Endothelial cell of umbilical vein (primary cell): ENCODE measurements at regions not wholly inside any gene's neighbourhood (a gene's known extent, or its start where the extent isn't known, plus 50 kb on each side); places are given as distances from the start of the nearest gene placed in this dataset.

Source experiments
- BruUV-seq: library from RNA; stranded (reverse); fragments of 400-500 nt; replicated peaks from 2 replicates; lab custom pipeline; 2021; lab: Mats Ljungman, UMichigan
- CTCF ChIA-PET: fragments of 300-600, 350-600 bp; sonication (Branson Sonifier 250); formaldehyde crosslinking; loops from one replicate; lab custom pipeline; 2021; ENCODE audit warnings: antibody characterized with exemption, inconsistent platforms; lab: Charles Lee
- POLR2A ChIA-PET: fragments of 300-600, 350-600 bp; sonication (Branson Sonifier 250); formaldehyde crosslinking; loops from one replicate; lab custom pipeline; 2021; ENCODE audit warnings: antibody characterized with exemption, inconsistent platforms; lab: Charles Lee
- DNase-seq: peaks from one replicate; pipeline ENCODE4 v3.0.0-alpha.2; 2011; ENCODE audit warnings: low read depth, low spot score
- FAIRE-seq: peaks from 2 replicates; lab custom pipeline; 2011; peaks lifted over from hg19 to GRCh38; lab: Jason Lieb, UNC
- H2AFZ ChIP-seq: 2 replicates; pipeline ENCODE4 v1.6.0; 2012; ENCODE audit warnings: low read depth, low read length, control low read depth, inconsistent platforms
- H3K27ac ChIP-seq: 2 replicates; pipeline ENCODE4 v1.5.1; 2011; ENCODE audit warnings: low read depth, mild to moderate bottlenecking, control low read depth, low read length, moderate library complexity; ENCODE audit not compliant: insufficient read depth
- H3K27me3 ChIP-seq, 2 experiments: 2 replicates each; pipeline versions ENCODE4 v1.6.0 to v1.6.1; 2011; ENCODE audit warnings: low read length in 2 of 2, mixed read lengths in 1 of 2; ENCODE audit not compliant: control insufficient read depth in 2 of 2, insufficient read depth in 2 of 2
- H3K36me3 ChIP-seq, 2 experiments: 2 replicates in 1 of 2; 3 replicates in 1 of 2; pipeline ENCODE4 v1.5.1; 2011; ENCODE audit warnings: low read length in 2 of 2, mild to moderate bottlenecking in 1 of 2, moderate library complexity in 1 of 2; ENCODE audit not compliant: control insufficient read depth in 2 of 2, insufficient read depth in 2 of 2; ENCODE audit errors: extremely low read depth in 1 of 2
- H3K4me1 ChIP-seq: 3 replicates; pipeline ENCODE4 v1.5.1; 2011; ENCODE audit warnings: mild to moderate bottlenecking, low read length; ENCODE audit not compliant: control insufficient read depth, insufficient read depth; ENCODE audit errors: extremely low read depth
- H3K4me2 ChIP-seq: 2 replicates; pipeline ENCODE4 v1.6.1; 2011; ENCODE audit warnings: low read length, control low read depth, mixed read lengths; ENCODE audit not compliant: insufficient read depth
- H3K4me3 ChIP-seq, 3 experiments: fragments of 200-600 bp in 1 of 3; sonication (generic), shearing (Covaris generic) in 1 of 3; replicated peaks in 1 of 3; 2 replicates each; pipeline ENCODE4 v1.5.1; 2011 to 2016; ENCODE audit warnings: control low read depth in 3 of 3, low read length in 3 of 3, mild to moderate bottlenecking in 2 of 3, inconsistent platforms in 1 of 3, low read depth in 1 of 3, moderate library complexity in 1 of 3; ENCODE audit not compliant: insufficient read depth in 1 of 3
- H3K79me2 ChIP-seq: 2 replicates; pipeline ENCODE4 v1.6.0; 2012; ENCODE audit warnings: low read length, inconsistent platforms; ENCODE audit not compliant: control insufficient read depth, insufficient read depth
- H3K9ac ChIP-seq: replicated peaks from 2 replicates; pipeline ENCODE3; 2011; ENCODE audit warnings: low read length, control low read depth; ENCODE audit not compliant: insufficient read depth; ENCODE audit errors: extremely low read depth
- H3K9me1 ChIP-seq: replicated peaks from 3 replicates; pipeline ENCODE4 v1.6.0; 2011; ENCODE audit warnings: mild to moderate bottlenecking, low read length; ENCODE audit not compliant: control insufficient read depth, insufficient read depth; ENCODE audit errors: extremely low read depth
- H3K9me3 ChIP-seq: replicated peaks from 2 replicates; pipeline ENCODE4 v1.5.1; 2012; ENCODE audit warnings: low read length, inconsistent platforms; ENCODE audit not compliant: control insufficient read depth, insufficient read depth
- H4K20me1 ChIP-seq: replicated peaks from 2 replicates; pipeline ENCODE3; 2011; ENCODE audit warnings: mild to moderate bottlenecking, low read length; ENCODE audit not compliant: control insufficient read depth, insufficient read depth; ENCODE audit errors: extremely low read depth
- EZH2 ChIP-seq: IDR thresholded peaks from 2 replicates; pipeline ENCODE4 v1.6.1; 2012; ENCODE audit warnings: borderline replicate concordance, low read depth, mild to moderate bottlenecking, moderate library complexity, low read length, inconsistent platforms; ENCODE audit not compliant: severe bottlenecking
- FOS ChIP-seq: IDR thresholded peaks from 2 replicates; pipeline ENCODE4 v1.6.1; 2011; ENCODE audit warnings: mild to moderate bottlenecking, low read length, moderate library complexity, borderline replicate concordance; ENCODE audit not compliant: insufficient read depth
- GATA2 ChIP-seq: IDR thresholded peaks from 2 replicates; pipeline ENCODE4 v1.7.0; 2011; ENCODE audit warnings: low read depth, mild to moderate bottlenecking, moderate library complexity, mixed read lengths, low read length; ENCODE audit not compliant: insufficient read length, insufficient read depth
- JUN ChIP-seq: IDR thresholded peaks from 2 replicates; pipeline ENCODE4 v1.6.1; 2011; ENCODE audit warnings: borderline replicate concordance, low read depth; ENCODE audit not compliant: insufficient read length, insufficient read depth
- MYC ChIP-seq: IDR thresholded peaks from one replicate; pipeline ENCODE4 v1.6.1; 2011; ENCODE audit warnings: mild to moderate bottlenecking, low read depth, low read length
- POLR2A ChIP-seq: IDR thresholded peaks from 2 replicates; pipeline ENCODE4 v1.6.1; 2012; ENCODE audit warnings: low read depth, mild to moderate bottlenecking, control low read depth, low read length
- POLR2AphosphoS5 ChIP-seq: IDR thresholded peaks from 2 replicates; pipeline ENCODE4 v1.6.1; 2012; ENCODE audit warnings: low read depth, mild to moderate bottlenecking, control low read depth, low read length, moderate library complexity; ENCODE audit not compliant: insufficient read depth
- dilution Hi-C: fragments of 300-500 bp; cut with MboI; formaldehyde crosslinking; loops from one replicate; pipeline ENCODE4 v1.15.0; 2019; ENCODE audit warnings: low sequenced_read_pairs; ENCODE audit not compliant: extremely low pct_ligation_motif_present
- intact Hi-C: fragments of 100-400 bp; cut with micrococcal nuclease; formaldehyde crosslinking; loops from one replicate; pipeline ENCODE4 v1.10.0; 2022
- TF ChIP-seq, protein P1 (sequence below): IDR thresholded peaks from 2 replicates; pipeline ENCODE4 v1.6.1; 2011; ENCODE audit not compliant: insufficient read depth, insufficient read length
- TF ChIP-seq, protein P2 (sequence below), 2 donors: IDR thresholded peaks; 1 replicate in 1 of 2; 2 replicates in 1 of 2; pipeline ENCODE4 v1.5.1; 2011; ENCODE audit warnings: low read length in 2 of 2, mild to moderate bottlenecking in 2 of 2, moderate library complexity in 2 of 2, control low read depth in 1 of 2, inconsistent platforms in 1 of 2, low read depth in 1 of 2; ENCODE audit not compliant: insufficient read depth in 1 of 2; ENCODE audit errors: extremely low read depth in 1 of 2

DNA sequence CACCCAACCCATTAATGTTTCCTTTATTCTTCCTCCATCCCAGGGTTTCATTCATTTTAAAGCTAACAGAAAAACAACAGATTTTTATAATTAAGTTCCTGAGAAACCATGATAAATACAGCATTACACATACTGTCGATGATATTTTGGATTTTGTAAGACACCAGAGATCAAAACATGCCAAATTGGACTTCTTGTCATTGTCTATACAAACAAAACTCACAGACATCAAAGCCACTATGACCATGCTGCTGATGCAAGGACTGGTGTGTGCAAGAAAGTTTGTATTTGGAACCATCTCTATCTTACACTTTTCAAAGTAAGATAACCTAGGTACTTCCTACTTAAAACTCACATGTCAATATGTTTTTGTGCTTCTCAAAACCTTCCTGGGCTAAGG lies 294.0 kb upstream of the UGT8 start:
- ChIA-PET POLR2A (no interaction called here), CTCF (no interaction called here)
- Histone ChIP-seq H2AFZ (no peak overlapping the region), H3K9me3 (no peaks in the 10 kb centered on the region), H3K4me1 (no peaks in the 10 kb centered on the region), H3K27ac (no peak overlapping the region), H3K36me3 (no peaks in the 10 kb centered on the region), H4K20me1 (no peaks in the 10 kb centered on the region), H3K9me1 (no peaks in the 10 kb centered on the region), H3K79me2 (no peaks in the 10 kb centered on the region), H3K4me2 (peak overlapping the region; percentile 8), H3K4me3 (no peak overlapping the region), H3K27me3 (no peaks in the 10 kb centered on the region), H3K9ac (no peak overlapping the region)
- BruUV-seq = no TSS peak
- FAIRE-seq = peak; percentile 40
- dilution Hi-C loops (no loop called here), intact Hi-C loops (no loop called here)
- TF ChIP-seq GATA2 (no peak), MYC (no peak), POLR2AphosphoS5 (no peak), EZH2 (no peak), POLR2A (no peak), JUN (no peak), FOS (no peak)
- TF ChIP-seq, protein P1, sequence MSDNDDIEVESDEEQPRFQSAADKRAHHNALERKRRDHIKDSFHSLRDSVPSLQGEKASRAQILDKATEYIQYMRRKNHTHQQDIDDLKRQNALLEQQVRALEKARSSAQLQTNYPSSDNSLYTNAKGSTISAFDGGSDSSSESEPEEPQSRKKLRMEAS = no peak
- TF ChIP-seq, protein P2, sequence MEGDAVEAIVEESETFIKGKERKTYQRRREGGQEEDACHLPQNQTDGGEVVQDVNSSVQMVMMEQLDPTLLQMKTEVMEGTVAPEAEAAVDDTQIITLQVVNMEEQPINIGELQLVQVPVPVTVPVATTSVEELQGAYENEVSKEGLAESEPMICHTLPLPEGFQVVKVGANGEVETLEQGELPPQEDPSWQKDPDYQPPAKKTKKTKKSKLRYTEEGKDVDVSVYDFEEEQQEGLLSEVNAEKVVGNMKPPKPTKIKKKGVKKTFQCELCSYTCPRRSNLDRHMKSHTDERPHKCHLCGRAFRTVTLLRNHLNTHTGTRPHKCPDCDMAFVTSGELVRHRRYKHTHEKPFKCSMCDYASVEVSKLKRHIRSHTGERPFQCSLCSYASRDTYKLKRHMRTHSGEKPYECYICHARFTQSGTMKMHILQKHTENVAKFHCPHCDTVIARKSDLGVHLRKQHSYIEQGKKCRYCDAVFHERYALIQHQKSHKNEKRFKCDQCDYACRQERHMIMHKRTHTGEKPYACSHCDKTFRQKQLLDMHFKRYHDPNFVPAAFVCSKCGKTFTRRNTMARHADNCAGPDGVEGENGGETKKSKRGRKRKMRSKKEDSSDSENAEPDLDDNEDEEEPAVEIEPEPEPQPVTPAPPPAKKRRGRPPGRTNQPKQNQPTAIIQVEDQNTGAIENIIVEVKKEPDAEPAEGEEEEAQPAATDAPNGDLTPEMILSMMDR (IDR thresholded peaks at IDR 0.05; ENCODE audit: extremely low read depth in 1 of 2, insufficient read depth in 1 of 2, low read depth in 1 of 2, low read length in 2 of 2) = no peak
- DNase-seq = no peak
